ENCODE measurements at regions not wholly inside any gene's neighbourhood (a gene's known extent, or its start where the extent isn't known, plus 50 kb on each side); places are given as distances from the start of the nearest gene placed in this dataset.
A peak's percentile ranks its signal among the peaks of the same experiment; 100 is the strongest.
"Not testable (repeated sequence)": the region's sequence is repeated elsewhere in the genome, so short reads cannot be mapped to it uniquely, and the experiment has no call there.

GRCh38 chr7:57203161-57203791, 71.0 kb upstream of the ZNF479 start:
- Histone ChIP-seq H3K9me3 (peaks cover 0 to 30% (median 0%) of the 10 kb centered on the region in 3 donors), H3K4me3 (no peak overlapping the region), H3K27ac (no peak overlapping the region), H3K4me1 (no peaks in the 10 kb centered on the region), H3K27me3 (no peaks in the 10 kb centered on the region), H3K36me3 (replicated peaks in 1 of 2; ENCODE audit: insufficient read depth in 1 of 2, low read depth in 2 of 2) (no peaks in the 10 kb centered on the region)
- intact Hi-C loops (cut with DNase I): no loop called here
- ATAC-seq (no peak), DNase-seq (peak in 1 of 4 donors; percentile 6)
- 26 to 31% methylated on average over 10 to 51 of the region's 51 CpGs for WGBS, 2 donors
- no peak for TF ChIP-seq CTCF (IDR thresholded peaks at IDR 0.05)
- TF ChIP-seq POLR2A (IDR thresholded peaks at IDR 0.05): no peak

- H3K27me3 ChIP-seq; DNase-seq; intact Hi-C loops (cut with DNase I); H3K4me1 ChIP-seq; H3K4me3 ChIP-seq; H3K27ac ChIP-seq; ATAC-seq; H3K36me3 ChIP-seq (replicated peaks in 1 of 2; ENCODE audit: insufficient read depth in 1 of 2, low read depth in 2 of 2): not testable (repeated sequence)
- 49 to 73% methylated on average over 4 to 13 of the region's 15 CpGs for WGBS, 2 donors
- H3K9me3 ChIP-seq: peaks cover 0 to 30% (median 0%) of the 10 kb centered on the region in 3 donors
These were observed 71.6 kb upstream of the ZNF479 start for GRCh38 chr7:57203858-57204257.

- TF ChIP-seq CTCF (IDR thresholded peaks at IDR 0.05): no peak
- TF ChIP-seq POLR2A (IDR thresholded peaks at IDR 0.05): no peak
- H3K4me3 ChIP-seq: no peak overlapping the region
- WGBS, 2 donors: 69 to 72% methylated on average over 6 to 8 of the region's 10 CpGs
- intact Hi-C loops (cut with DNase I): no loop called here
- ATAC-seq (no peak), DNase-seq (no peak)
- peaks cover 0 to 30% (median 0%) of the 10 kb centered on the region in 3 donors for H3K9me3 ChIP-seq
- H3K27ac ChIP-seq: no peak overlapping the region
- H3K4me1 ChIP-seq: no peaks in the 10 kb centered on the region
- H3K27me3 ChIP-seq: no peaks in the 10 kb centered on the region
- no peaks in the 10 kb centered on the region for H3K36me3 ChIP-seq (replicated peaks in 1 of 2; ENCODE audit: insufficient read depth in 1 of 2, low read depth in 2 of 2)
These were observed 72.2 kb upstream of the ZNF479 start for GRCh38 chr7:57204411-57204811.

GRCh38 chr7:57205000-57205399, 72.8 kb upstream of the ZNF479 start:
- no peak for ATAC-seq
- Histone ChIP-seq H3K27me3 (no peaks in the 10 kb centered on the region), H3K4me3 (no peak overlapping the region), H3K36me3 (replicated peaks in 1 of 2; ENCODE audit: insufficient read depth in 1 of 2, low read depth in 2 of 2) (no peaks in the 10 kb centered on the region), H3K4me1 (no peaks in the 10 kb centered on the region), H3K27ac (no peak overlapping the region), H3K9me3 (peaks cover 0 to 30% (median 0%) of the 10 kb centered on the region in 3 donors)
- intact Hi-C loops (cut with DNase I): no loop called here
- WGBS, 2 donors: 80 to 86% methylated on average over 7 of the region's 7 CpGs
- no peak for DNase-seq
- TF ChIP-seq CTCF (IDR thresholded peaks at IDR 0.05) (no peak), POLR2A (IDR thresholded peaks at IDR 0.05) (no peak)

GRCh38 chr7:57207836-57208235, 75.6 kb upstream of the ZNF479 start:
- 45 to 51% methylated on average over 6 of the region's 6 CpGs for WGBS, 2 donors
- Histone ChIP-seq H3K27me3 (no peaks in the 10 kb centered on the region), H3K9me3 (peaks cover 0 to 8% (median 0%) of the 10 kb centered on the region in 3 donors), H3K27ac (no peak overlapping the region), H3K4me1 (no peaks in the 10 kb centered on the region), H3K36me3 (replicated peaks in 1 of 2; ENCODE audit: insufficient read depth in 1 of 2, low read depth in 2 of 2) (no peaks in the 10 kb centered on the region), H3K4me3 (no peak overlapping the region)
- TF ChIP-seq CTCF (IDR thresholded peaks at IDR 0.05): no peak
- no peak for TF ChIP-seq POLR2A (IDR thresholded peaks at IDR 0.05)
- DNase-seq (no peak), ATAC-seq (no peak)
- intact Hi-C loops (cut with DNase I): no loop called here

Data from body of pancreas (tissue), 4 donors.